C4-2B (cell line): ENCODE measurements at regions not wholly inside any gene's neighbourhood (a gene's known extent, or its start where the extent isn't known, plus 50 kb on each side); places are given as distances from the start of the nearest gene placed in this dataset.

Experiments used
- ZFX ChIP-seq: fragments of 450-650 bp; IDR thresholded peaks from 2 replicates; pipeline ENCODE4 v1.6.1; 2017
- TF ChIP-seq, protein P1 (sequence below): fragments of 450-650 bp; conservative IDR thresholded peaks from 2 replicates; pipeline ENCODE4 v1.5.1; 2017; ENCODE audit warnings: mild to moderate bottlenecking

DNA sequence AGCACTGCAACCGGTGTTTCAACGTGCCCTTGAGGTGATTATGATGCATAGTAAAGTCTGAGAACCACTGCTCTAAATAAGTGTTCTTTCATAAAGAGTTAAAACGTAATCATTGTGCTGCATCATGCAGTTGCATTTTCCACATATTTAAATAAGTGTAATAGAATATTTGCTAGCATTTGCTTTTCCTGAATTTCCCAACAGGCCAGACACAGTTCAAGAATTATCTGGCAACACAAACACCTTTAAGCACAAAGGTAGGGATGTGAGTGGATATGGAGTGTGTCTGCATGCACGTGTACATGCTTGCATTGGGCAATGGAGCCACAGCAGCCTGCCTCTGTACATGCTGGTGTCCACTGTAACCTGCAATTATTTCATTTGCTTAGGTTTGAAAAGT, 193.6 kb upstream of the PIK3R1 start:
- TF ChIP-seq, protein P1, sequence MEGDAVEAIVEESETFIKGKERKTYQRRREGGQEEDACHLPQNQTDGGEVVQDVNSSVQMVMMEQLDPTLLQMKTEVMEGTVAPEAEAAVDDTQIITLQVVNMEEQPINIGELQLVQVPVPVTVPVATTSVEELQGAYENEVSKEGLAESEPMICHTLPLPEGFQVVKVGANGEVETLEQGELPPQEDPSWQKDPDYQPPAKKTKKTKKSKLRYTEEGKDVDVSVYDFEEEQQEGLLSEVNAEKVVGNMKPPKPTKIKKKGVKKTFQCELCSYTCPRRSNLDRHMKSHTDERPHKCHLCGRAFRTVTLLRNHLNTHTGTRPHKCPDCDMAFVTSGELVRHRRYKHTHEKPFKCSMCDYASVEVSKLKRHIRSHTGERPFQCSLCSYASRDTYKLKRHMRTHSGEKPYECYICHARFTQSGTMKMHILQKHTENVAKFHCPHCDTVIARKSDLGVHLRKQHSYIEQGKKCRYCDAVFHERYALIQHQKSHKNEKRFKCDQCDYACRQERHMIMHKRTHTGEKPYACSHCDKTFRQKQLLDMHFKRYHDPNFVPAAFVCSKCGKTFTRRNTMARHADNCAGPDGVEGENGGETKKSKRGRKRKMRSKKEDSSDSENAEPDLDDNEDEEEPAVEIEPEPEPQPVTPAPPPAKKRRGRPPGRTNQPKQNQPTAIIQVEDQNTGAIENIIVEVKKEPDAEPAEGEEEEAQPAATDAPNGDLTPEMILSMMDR: no peak
- no peak for TF ChIP-seq ZFX
